HG03521 (cell line): ENCODE measurements at regions not wholly inside any gene's neighbourhood (a gene's known extent, or its start where the extent isn't known, plus 50 kb on each side); places are given as distances from the start of the nearest gene placed in this dataset.

ENCODE experiments used
- ATAC-seq: cut with Tn5 transposase; IDR thresholded peaks from one replicate; pipeline ENCODE4 v1.9.1; 2021; ENCODE audit warnings: mild to moderate bottlenecking, moderate library complexity; ENCODE audit not compliant: unreplicated experiment

- no peak for ATAC-seq
These were observed 1280.8 kb downstream of the BRD1 start for GRCh38 chr22:48546653-48547424.

- no peak for ATAC-seq
These were observed 1281.7 kb downstream of the BRD1 start for GRCh38 chr22:48545987-48546386.

GRCh38 chr22:48541401-48542098, 1286.1 kb downstream of the BRD1 start:
- ATAC-seq, result no peak

GRCh38 chr22:48539261-48539660, 1288.4 kb downstream of the BRD1 start:
- no peak for ATAC-seq

GRCh38 chr22:48538291-48538820, 1289.3 kb downstream of the BRD1 start:
- no peak for ATAC-seq

DNA sequence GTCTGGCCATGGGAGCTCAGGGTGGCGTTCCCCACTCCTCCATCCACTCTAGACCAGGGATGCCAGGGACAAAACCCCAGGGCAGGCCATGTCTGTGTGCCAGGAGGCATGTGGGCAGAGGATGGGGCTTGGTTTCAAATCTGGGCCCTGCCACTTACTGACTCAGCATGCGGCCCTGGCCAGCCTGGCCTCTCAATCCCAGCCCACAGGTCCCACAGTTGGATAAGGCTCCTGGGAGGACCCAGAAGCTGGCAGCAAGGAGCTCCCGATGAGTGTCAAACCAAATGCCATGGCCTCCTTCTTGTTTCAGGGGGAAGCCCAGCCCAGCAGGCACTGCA, 1290.4 kb downstream of the BRD1 start:
- ATAC-seq, result no peak

GRCh38 chr22:48536541-48537342, 1290.9 kb downstream of the BRD1 start:
- no peak for ATAC-seq

- no peak for ATAC-seq
These were observed 1291.7 kb downstream of the BRD1 start for GRCh38 chr22:48535868-48536540.

DNA sequence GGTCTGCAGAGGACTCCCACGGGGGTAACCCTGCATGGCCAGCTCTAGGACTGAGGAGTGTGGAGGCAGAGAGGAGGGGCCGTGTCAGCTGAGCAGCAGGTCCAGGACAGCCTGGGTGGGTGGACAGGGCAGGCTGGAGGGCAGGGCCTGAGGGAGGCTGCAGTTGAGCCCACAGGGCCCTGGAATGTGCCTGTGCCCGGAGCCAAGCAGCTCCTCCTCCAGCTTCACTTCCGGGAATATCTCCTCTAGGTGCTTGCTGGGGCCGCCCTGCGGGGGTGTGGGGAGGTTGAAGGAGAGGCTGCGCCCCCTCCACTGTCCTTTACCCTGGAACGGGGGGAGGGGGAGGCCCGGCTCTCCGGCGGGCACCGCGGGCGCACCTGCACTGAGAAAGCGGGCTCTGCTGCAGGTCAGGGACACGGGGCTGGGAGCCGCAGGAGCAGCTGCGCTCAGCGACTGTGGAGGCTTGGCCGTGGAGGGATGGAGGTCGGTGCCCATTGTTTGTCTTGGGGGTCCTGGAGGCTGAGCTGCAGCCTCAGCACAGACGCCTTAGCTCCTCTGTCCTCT, 1293.2 kb downstream of the BRD1 start:
- ATAC-seq, result no peak

DNA sequence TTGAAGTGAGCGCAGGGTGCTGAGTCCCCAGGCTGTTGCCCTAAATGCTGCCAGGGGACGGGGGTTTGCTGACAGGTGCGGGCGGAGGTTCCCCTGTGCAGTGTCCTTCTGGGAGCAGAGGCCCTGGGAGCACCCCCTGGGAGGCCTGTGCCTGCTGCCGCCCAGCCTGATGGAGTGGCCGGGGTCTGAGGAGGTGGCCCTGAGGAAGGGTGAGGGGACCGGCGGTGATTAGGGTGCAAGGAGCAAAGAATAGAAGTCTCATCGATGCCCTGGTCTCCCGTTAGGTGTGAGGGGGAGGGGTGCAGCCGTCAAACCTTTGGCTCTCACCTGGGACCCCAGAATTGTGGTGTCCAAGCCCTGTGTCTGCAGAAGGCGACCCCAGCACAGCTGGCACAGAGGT, 1294.7 kb downstream of the BRD1 start:
- no peak for ATAC-seq

DNA sequence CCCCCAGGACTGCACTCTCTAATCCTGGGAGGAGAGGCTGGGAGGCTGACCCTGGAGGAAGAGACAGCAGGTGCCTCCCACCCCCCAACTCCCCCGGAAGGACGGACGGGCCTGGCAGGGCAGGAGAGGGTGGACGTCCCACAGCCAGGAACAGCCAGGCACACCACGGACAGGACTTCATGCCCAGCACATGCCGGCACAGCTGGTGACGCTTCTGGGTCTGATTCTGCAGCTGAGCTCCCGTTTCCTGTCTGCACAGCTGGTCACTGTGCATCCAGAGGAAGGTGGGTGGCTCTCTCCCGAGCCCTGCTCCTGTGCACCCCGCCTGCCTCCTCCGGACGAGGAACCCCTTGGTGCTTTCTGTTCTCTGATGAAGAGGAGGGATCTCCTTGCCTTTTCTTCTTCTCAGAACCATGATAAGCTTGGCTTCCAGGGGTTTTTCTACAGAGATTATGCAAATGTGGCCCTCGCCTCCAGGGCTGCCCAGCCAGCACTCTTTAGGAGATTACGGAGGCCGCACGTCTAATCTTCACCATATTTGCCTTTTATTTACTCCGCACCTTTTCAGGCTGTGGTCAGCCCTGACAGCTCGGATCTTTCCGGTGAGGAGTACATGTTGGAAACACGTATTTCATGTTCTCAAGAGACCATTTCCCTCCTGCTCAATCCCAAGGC, 1295.8 kb downstream of the BRD1 start:
- ATAC-seq, result no peak

GRCh38 chr22:48531108-48531507, 1296.6 kb downstream of the BRD1 start:
- no peak for ATAC-seq

DNA sequence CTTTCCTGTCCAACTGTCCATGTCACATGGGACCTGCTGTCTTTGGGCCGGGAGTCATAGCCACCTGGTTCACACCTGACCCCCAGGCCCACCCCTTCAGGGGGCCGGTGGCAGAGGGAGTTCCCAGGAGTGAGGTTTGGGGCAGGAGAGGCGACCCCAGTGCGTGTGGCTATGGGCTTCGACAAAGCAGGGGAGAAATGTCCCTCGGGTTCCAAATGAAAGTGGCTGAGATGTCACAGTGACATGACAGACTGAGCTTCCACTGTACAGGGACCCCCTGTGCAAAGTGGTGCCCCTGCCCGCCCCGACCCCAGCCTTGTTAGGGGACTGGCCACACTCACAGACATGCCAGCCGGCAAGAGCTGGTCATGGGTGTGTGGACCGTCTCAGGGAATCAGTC, 1297.0 kb downstream of the BRD1 start:
- ATAC-seq, result no peak

GRCh38 chr22:48528221-48528915, 1299.3 kb downstream of the BRD1 start:
- ATAC-seq, result no peak

DNA sequence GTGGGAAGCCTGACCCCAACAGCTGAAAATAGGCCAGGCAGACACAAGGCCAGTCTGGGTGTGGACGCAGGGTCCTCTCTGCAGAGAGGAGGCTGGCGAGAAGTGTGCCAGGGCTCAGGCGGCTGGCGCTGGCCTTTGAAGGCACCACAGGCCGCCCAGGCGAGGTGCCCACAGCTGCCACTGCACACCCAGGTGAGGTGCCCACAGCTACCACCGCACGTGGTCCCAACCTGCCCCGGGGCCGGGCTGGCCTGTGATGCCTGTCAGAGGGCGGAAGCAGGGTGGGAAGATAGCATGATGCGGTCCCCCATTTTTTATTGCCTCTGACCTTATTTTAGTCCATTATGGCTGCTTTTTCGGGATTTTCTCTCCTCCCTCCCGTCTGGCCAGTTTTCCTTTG, 1303.9 kb downstream of the BRD1 start:
- ATAC-seq, result no peak

DNA sequence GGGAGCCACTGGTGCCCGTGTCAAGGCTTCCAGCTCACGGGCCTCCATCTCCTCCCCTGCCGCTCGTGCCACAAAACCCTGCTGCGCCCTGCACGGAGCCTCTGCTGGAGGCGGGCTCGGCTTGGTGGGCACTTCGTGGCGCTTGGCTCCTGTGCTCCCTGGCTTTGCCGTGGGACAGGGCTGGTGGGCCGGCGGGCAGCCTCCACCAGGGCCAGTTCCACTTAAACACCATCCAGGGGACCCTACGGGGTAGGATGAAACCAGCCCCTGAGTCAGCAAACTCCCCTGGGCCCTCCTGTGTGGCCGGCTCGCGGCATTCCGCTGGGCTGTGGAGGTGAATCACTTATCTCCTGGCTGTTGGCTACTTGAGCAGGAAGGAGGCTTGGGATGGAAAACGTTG, 1304.6 kb downstream of the BRD1 start:
- ATAC-seq, result no peak

DNA sequence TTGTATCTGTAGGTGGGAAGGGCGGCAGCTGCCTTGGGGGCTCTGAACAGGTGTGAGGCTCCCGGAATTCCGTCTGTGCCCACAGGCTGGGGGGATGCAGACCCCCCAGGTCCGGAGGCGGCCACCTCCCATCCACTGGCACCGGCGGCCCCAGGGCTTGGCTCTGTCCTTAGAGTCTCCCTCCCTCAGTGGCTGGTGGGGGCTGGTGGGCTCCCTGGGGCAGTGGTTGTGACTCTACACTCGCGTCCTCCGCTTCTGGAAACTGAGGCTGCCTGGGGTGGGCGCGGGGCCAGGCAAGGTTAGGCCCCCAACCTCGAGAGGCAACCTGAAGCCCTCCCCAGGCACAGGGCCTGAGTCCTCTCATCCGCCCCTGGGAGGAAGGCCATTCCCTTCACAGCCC, 1305.4 kb downstream of the BRD1 start:
- ATAC-seq, result no peak

GRCh38 chr22:48520884-48521588, 1306.6 kb downstream of the BRD1 start:
- ATAC-seq, result no peak

DNA sequence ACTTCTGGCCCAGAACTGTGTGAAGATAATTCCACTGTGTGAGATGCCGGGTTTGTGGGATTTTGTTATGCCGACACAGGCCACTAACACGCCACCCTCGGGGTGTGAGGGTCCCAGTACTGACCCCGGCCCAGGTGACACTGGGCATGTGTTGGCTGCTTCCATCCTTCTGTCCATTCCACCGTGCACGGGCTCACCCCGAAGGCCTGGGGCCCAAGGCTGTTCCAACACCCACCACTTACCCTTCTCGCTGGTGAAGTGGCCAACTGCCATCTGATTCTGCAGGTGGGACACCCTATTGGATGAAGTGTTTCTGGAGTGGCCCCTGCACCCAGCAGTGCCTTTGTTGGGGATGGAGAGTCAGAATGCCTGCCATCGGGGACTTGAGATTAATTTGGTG, 1307.5 kb downstream of the BRD1 start:
- ATAC-seq, result no peak
